LNCAP (cell line): ENCODE measurements at regions not wholly inside any gene's neighbourhood (a gene's known extent, or its start where the extent isn't known, plus 50 kb on each side); places are given as distances from the start of the nearest gene placed in this dataset.

Source experiments
- TF ChIP-seq, protein P1 (sequence below): fragments of 450-650 bp; IDR thresholded peaks from 2 replicates; pipeline ENCODE4 v1.5.1; 2017; ENCODE audit warnings: mild to moderate bottlenecking

- TF ChIP-seq, protein P1, sequence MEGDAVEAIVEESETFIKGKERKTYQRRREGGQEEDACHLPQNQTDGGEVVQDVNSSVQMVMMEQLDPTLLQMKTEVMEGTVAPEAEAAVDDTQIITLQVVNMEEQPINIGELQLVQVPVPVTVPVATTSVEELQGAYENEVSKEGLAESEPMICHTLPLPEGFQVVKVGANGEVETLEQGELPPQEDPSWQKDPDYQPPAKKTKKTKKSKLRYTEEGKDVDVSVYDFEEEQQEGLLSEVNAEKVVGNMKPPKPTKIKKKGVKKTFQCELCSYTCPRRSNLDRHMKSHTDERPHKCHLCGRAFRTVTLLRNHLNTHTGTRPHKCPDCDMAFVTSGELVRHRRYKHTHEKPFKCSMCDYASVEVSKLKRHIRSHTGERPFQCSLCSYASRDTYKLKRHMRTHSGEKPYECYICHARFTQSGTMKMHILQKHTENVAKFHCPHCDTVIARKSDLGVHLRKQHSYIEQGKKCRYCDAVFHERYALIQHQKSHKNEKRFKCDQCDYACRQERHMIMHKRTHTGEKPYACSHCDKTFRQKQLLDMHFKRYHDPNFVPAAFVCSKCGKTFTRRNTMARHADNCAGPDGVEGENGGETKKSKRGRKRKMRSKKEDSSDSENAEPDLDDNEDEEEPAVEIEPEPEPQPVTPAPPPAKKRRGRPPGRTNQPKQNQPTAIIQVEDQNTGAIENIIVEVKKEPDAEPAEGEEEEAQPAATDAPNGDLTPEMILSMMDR = no peak
Observed at GRCh38 chr1:21385022-21385421, 54.9 kb upstream of the NBPF3 start.

- TF ChIP-seq, protein P1 = no peak
Observed at GRCh38 chr1:21384620-21385019, 55.3 kb upstream of the NBPF3 start.

DNA sequence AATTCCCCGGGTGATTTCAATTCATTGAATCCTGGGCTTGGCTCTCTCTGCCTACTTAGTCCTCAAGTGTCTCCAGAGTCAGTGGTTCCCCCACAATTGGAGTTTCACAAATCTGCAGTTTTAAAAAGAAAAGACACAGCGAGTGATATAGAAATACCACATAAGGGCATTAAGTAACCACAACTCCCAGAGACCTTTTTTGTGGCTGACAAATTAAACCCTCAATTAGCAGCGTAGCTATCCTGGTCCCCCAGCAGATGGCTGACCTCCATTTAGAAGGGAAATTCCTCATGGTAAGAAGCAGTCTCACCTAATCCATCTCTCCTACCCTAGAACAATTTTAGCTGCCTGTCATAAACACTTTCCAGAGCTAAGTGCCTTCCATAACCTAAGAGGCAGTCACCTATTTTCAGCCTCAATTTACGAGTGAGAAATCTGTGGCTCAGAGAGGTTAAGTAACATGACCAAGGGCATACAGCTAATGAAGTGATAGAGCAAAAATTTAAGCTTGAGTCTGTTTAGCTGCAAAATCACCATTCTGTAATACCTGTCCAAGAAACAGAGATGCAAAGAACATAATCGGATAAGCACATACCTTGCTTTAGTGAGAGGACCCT, 56.0 kb upstream of the NBPF3 start:
- TF ChIP-seq, protein P1 = no peak

DNA sequence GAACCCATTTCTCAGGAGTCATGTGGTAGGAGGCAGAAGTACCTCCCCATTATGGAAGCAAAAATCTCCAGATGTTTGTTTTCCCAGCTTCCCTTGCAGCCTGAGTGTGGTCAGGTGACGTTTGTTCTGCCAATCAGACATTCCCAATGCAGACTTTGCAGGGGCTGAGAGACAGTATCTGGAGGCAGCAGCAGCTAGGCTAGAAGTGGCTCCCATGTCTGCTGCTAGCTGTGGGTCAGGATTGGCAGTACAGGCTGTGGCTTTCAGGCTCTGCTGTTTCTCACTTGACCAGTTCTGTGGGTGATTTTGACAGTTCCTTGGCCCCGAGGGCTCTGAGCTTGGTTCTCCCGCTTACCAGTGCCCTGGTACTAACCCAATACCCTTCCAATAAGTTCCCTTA, 58.6 kb upstream of the NBPF3 start:
- TF ChIP-seq, protein P1 = no peak

- TF ChIP-seq, protein P1 = no peak
Observed at GRCh38 chr1:21379571-21379970, 60.4 kb upstream of the NBPF3 start.

DNA sequence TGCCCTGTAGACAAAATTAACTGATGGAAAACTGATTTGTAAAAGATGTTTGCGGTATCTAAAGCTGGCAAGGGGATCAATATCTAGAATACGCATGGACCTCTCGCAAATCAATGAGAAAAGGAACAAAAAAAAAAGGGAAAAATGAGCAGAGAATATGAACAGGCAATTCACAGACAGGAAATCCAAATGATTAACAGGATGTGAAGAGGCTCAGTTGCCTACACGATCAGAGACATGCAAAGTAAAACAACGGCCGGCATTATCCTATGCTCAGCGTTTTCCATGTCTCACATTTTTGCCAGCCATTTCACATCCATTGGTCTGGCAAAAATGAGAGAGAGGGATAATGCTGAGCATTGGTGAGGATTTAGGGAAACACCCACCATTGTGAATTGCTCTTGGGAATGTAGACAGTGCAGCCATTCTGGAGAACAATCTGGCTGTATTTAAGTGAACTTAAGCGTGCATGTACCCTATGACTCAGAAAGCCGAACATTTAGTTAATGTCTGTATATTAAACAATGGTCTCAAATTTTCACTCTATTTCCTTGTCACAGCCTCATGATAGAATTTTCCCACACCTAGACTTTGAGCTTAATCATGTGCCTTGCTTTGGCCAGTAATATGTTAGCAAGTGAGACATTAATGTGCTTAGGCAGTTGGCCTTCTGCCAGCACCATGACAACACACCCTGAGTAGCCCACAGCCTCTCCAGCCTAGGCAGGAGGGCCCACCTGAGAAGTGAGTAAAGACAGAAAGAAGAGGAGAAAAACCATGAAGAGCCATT, 61.0 kb upstream of the NBPF3 start:
- TF ChIP-seq, protein P1 = no peak

DNA sequence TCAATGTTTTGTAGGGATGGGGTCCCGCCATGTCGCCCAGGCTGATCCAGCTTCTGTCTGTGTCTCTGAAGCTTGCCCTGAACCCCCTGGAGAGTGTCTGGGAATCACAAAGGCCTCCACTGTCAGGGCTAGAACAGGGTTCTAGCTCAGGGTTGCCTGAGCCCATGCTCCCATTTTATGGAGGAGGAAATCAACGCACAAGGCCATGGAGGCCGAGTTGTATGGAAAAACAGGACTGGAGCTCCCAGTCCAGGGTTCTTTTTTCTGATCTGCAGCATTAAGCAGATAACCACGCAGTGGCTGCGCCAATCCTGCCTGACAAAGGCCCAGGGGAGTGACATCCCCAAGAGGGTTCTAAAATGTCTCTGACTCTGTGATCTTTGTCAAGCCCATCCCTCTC, 67.6 kb upstream of the NBPF3 start:
- TF ChIP-seq, protein P1 = no peak
